NCI-H748 (cell line): ENCODE measurements at regions not wholly inside any gene's neighbourhood (a gene's known extent, or its start where the extent isn't known, plus 50 kb on each side); places are given as distances from the start of the nearest gene placed in this dataset.
"Not testable (repeated sequence)": the region's sequence is repeated elsewhere in the genome, so short reads cannot be mapped to it uniquely, and the experiment has no call there.

Source experiments
- DNase-seq: peaks from one replicate; lab custom pipeline; 2025; ENCODE audit not compliant: unreplicated experiment; lab: John Stamatoyannopoulos, UW

DNA sequence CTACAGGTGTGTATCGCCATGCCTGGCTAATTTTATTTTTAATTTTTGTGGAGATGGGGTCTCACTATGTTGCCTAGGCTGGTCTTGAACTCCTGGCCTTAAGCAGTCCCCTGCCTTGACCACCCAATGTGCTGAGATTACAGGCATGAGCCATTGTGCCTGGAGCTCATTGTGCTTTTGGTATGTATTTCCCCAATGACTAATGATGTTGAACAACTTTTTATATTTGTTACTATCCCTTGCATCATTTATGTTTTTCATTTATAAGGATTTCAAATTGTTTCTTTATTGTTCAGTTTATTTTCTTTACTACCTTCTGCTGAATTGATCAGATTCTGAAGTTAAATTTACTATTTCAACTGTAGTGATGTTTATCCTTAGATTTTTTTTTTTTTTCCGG lies 199.7 kb downstream of the CEP135 start:
- no peak for DNase-seq

DNA sequence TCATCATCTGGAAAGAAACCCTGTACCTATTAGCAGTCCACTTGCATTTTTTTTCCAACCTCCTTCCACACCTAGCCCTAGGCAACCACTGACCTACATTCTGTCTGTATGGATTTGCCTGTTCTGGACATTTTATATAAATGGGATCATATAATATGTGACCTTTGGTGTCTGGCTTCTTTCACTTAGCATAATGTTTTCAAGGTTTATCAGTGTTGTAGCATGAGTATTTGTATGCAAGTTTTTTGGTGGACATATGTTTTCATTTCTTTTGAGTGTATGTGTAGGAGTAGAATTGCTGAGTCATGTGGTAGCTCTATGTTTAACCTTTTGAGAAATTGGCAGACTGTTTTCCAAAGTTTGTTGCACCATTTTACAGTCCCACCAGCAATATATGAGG lies 198.6 kb downstream of the CEP135 start:
- DNase-seq, result no peak

DNA sequence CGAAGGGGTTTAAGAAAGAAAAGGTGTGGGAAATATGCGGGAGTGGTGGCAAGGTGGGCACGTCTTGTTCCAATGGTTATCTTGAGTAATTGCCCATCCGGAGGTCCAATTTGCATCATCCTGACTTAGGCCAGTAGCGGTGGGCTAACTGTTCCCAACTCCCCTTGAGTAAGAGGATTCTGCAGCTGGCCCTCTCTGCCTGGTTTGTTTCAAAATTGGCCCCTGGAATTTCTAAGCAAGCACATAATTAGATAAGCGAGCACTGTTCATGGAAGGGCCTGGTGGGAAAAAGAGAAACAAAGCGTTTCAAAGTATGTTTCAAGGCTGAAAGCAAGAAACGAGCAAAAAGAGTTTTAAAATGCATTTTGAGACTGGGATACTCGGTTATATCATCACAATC lies 198.2 kb downstream of the CEP135 start:
- DNase-seq, result no peak

GRCh38 chr4:56142088-56142487 lies 193.3 kb downstream of the CEP135 start:
- DNase-seq, result no peak

GRCh38 chr4:56139241-56139827 lies 190.6 kb downstream of the CEP135 start:
- no peak for DNase-seq

GRCh38 chr4:56134834-56135233 lies 186.1 kb downstream of the CEP135 start:
- DNase-seq, result not testable (repeated sequence)

DNA sequence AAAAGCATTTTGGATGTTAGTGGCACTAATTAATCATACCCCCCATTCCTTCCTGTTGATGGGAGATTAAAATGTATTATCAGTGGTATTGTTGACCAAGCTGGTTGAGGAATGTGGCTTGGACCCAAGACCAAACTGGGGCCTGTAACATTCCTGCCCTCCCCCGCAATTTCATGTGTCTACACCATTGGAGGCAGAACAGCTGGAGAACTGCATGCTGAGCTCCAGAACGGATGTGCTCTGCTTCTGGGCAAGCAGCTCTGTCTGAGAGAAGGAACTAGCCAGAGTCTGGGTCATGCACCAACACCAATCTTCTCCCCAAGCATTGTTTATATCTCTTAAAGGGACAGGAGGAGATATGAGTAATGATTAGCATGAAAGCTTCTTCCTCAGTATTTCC lies 185.5 kb downstream of the CEP135 start:
- no peak for DNase-seq

- DNase-seq, result no peak
Observed at GRCh38 chr4:56132835-56133234, 184.1 kb downstream of the CEP135 start.

DNA sequence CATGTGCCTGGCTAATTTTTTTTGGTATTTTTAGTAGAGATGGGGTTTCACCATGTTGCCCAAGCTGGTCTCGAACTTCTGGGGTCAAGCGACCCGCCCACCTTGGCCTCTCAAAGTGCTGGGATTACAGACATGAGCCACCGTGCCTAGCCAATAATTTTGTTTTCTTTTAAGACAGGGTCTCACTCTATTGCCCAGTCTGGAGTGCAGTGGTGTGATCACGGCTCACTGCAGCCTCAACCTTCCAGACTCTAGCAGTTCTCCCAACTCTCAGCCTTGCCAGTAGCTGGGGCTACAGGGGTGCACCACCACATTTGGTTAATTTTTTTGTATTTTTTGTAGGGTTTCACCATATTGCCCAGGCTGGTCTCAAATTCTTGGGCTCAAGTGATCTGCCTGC lies 183.4 kb downstream of the CEP135 start:
- DNase-seq, result not testable (repeated sequence)

DNA sequence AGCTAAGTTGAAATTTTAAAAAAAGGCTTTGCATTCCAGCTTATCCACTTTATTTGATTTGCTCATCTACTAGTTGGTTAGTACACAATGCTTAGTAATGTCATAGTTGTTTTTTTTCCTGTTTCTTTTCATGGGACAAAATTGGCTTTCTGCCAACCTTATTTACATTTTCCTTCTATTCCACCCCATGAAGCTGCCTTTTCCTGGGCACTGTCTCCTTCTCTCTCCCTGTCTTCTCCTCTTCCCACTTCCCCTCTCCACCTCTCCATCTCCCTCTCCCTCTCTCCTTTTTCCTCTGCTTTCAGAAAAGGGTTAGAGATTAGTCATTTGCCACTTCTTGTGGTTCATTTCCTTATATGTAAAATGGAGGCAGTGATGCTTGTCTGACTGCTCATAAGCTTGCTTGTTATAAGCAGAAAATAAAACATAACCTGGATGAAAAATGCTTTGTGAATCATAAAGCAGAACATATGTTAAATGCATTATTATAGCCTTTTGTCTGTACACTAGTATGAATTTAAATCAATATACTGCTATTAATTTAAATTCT lies 181.9 kb downstream of the CEP135 start:
- DNase-seq, result peak; percentile 7

DNA sequence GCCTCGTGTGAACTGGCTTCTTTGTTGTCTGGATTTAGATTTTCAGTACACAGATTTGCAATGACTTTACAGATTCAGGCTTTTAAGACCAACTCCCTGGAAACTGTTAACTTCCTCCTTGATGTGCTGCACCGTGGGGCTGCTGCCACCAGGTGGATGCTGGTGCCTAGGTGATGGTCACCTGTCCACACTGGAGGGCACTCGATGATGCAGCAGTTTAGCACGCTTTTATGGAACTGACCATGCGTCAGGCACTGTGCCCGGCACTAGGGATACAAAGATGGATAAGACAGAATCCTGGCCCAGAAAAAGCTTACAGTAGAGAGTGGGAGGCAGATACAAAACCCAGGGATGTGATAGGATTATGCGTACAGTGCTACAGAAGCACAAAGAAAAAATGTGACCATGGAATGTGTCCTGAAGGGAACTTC lies 180.7 kb downstream of the CEP135 start:
- DNase-seq, result peak; percentile 50

GRCh38 chr4:56128213-56128612 lies 179.5 kb downstream of the CEP135 start:
- no peak for DNase-seq

- no peak for DNase-seq
Observed at GRCh38 chr4:56127716-56128115, 179.0 kb downstream of the CEP135 start.

DNA sequence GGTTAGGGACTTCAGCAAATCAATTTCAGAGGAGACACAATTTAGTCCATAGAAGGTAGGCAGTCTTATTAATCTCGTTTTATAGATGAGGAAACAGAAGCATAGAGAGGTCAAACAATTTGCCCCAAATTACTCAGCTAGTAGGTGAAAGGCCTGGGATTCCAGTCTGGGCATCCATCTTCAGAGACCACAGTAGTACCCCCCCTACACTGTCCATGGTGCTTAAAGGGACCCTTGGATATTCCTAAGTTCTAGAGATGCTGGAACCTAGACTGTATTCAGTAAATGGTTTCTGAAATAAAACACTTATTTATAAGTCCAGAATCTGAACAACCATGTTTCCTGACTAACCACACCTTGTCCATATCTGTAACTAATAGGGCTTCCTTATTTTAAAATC lies 174.8 kb downstream of the CEP135 start:
- DNase-seq, result no peak

GRCh38 chr4:56123051-56123450 lies 174.3 kb downstream of the CEP135 start:
- no peak for DNase-seq

- DNase-seq, result no peak
Observed at GRCh38 chr4:56118845-56119244, 170.1 kb downstream of the CEP135 start.

- no peak for DNase-seq
Observed at GRCh38 chr4:56118055-56118454, 169.3 kb downstream of the CEP135 start.

DNA sequence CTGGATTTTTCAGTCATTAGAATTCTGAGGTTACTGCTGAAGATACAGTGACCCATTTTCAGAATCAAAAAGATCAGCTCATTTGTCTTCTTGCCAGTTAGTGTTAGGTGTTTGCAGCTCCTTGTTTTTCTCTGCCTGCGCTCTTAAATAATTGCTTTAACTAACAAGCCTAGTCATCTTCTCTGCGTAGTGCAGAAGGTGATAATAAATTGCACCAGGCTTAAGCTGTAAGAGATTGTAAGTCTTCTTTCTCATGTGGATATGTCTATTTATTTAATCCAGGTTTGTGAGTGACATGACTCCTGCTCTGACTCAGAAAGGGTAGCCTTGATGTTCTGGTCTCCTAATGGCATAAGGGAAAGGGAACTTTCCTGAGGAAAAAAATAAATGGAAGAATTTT lies 167.2 kb downstream of the CEP135 start:
- DNase-seq, result no peak

DNA sequence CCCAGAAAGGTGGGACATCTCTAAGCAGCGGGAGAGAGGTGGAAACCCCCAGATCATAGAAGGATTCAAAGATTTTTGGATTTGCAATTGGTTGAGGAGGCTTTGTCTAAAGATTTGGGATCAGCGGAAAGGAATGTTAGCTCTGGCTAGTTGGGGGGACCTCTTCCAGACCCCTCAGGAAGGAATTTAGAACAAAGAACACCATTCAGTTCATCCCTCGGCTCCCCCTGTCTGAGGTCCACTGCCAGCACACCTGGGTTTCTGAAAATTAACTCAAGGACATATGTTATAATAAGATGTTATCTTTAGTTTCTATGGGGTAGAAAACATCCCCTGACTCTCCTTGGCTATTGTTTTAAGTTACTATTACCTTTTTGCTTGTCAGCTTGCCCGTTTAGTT lies 163.6 kb downstream of the CEP135 start:
- no peak for DNase-seq

DNA sequence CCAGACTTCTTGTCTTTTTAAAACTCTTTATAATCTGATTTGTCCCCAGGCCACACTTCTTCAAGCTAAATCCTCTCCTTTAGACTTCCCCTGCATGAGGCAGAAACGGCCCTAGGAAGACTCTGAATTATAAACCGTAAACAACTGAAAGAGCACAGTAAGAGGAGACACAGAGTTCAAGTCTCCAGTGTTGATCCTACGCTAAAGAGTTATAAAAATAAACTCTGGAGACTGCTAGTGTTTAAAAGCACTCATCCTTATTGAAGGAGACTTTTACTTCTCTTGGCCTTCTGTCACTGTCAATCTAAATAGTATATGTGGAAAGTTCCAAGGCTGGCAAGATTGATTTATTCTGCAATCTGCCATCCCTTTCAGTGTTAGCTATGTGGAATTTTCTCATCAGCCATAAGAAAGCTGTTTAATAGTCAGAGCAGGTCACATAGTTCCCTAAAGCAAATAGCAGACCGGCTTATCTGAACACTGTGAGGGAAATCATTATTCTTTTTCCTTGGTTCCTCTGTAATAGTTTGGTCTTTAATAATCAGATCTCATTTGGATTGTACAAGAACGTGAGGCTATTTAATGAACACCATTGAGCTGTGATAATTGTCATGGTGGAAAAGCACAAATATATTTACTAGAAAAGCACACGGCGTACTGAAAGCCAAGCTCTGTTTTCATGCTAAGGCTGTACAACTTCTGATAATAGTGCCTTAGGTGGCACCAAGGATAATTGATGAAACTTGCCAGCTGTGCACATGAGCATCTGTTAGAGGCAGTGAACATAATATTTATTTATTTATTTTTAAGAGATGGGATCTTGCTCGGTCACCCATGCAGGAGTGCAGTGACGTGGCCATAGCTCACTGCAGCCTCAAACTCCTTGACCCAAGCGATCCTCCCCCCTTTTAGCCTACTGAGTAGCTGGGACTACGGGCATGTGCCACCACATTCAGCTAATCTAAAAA lies 157.7 kb downstream of the CEP135 start:
- DNase-seq, result no peak

- no peak for DNase-seq
Observed at GRCh38 chr4:56104188-56104587, 155.4 kb downstream of the CEP135 start.

DNA sequence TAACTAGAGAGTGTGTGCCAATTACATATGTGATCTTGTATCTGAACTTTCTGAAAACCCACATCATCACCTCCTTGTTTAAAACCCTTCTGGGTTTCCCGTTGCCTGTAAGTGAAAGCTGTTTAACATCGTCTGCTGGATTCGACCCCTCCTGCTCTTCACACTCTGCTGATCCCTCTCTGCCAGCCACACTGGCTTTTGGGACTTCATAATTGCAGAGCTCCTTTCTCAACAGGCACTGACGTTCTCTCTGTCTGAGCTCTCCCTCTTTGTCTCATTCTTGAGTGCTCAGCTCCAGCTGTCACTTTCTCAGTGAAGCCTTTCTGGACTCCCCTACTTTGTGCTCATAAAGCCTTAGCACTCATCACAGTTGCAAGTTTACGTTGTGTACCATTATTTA lies 153.9 kb downstream of the CEP135 start:
- no peak for DNase-seq
